ENCODE measurements at regions not wholly inside any gene's neighbourhood (a gene's known extent, or its start where the extent isn't known, plus 50 kb on each side); places are given as distances from the start of the nearest gene placed in this dataset.

GRCh38 chr10:71010730-71011129, 122.4 kb upstream of the PCBD1 start:
- TF ChIP-seq, protein P1, sequence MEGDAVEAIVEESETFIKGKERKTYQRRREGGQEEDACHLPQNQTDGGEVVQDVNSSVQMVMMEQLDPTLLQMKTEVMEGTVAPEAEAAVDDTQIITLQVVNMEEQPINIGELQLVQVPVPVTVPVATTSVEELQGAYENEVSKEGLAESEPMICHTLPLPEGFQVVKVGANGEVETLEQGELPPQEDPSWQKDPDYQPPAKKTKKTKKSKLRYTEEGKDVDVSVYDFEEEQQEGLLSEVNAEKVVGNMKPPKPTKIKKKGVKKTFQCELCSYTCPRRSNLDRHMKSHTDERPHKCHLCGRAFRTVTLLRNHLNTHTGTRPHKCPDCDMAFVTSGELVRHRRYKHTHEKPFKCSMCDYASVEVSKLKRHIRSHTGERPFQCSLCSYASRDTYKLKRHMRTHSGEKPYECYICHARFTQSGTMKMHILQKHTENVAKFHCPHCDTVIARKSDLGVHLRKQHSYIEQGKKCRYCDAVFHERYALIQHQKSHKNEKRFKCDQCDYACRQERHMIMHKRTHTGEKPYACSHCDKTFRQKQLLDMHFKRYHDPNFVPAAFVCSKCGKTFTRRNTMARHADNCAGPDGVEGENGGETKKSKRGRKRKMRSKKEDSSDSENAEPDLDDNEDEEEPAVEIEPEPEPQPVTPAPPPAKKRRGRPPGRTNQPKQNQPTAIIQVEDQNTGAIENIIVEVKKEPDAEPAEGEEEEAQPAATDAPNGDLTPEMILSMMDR (IDR thresholded peaks at IDR 0.05), result no peak
- no peak for TF ChIP-seq POLR2A (IDR thresholded peaks at IDR 0.05)
